DOHH2 (cell line): ENCODE measurements at regions not wholly inside any gene's neighbourhood (a gene's known extent, or its start where the extent isn't known, plus 50 kb on each side); places are given as distances from the start of the nearest gene placed in this dataset.

ENCODE experiments used
- H3F3A ChIP-seq: fragments of 200-600 bp; sonication (generic), shearing (Covaris generic); 2 replicates; pipeline ENCODE4 v1.6.0; 2016; ENCODE audit warnings: antibody characterized with exemption, mild to moderate bottlenecking; ENCODE audit not compliant: control insufficient read depth, insufficient read depth
- H3K27ac ChIP-seq: fragments of 200-600 bp; sonication (generic); 2 replicates; pipeline ENCODE4 v1.5.1; 2014; ENCODE audit warnings: low read depth, mild to moderate bottlenecking, low read length, moderate library complexity
- H3K27me3 ChIP-seq: fragments of 200-600 bp; sonication (generic); 2 replicates; pipeline ENCODE4 v1.6.1; 2014; ENCODE audit warnings: mild to moderate bottlenecking, low read length, mixed read lengths; ENCODE audit not compliant: control insufficient read depth
- H3K36me3 ChIP-seq: fragments of 200-600 bp; sonication (generic); 2 replicates; pipeline ENCODE4 v1.6.1; 2014; ENCODE audit warnings: mild to moderate bottlenecking, low read length, moderate library complexity, mixed read lengths; ENCODE audit not compliant: control insufficient read depth
- H3K4me1 ChIP-seq: fragments of 200-600 bp; sonication (generic); 2 replicates; pipeline ENCODE4 v1.6.1; 2014; ENCODE audit warnings: mild to moderate bottlenecking, low read length, mixed read lengths; ENCODE audit not compliant: control insufficient read depth
- H3K4me2 ChIP-seq: fragments of 200-600 bp; sonication (generic); 2 replicates; pipeline ENCODE4 v1.6.0; 2014; ENCODE audit warnings: mild to moderate bottlenecking, low read length, moderate library complexity
- H3K4me3 ChIP-seq: fragments of 200-600 bp; sonication (generic); 2 replicates; pipeline ENCODE4 v1.5.1; 2014; ENCODE audit warnings: mild to moderate bottlenecking, low read length, mixed read lengths
- H3K79me2 ChIP-seq: fragments of 200-600 bp; sonication (generic); 2 replicates; pipeline ENCODE4 v1.6.1; 2014; ENCODE audit warnings: mild to moderate bottlenecking, low read length, mixed read lengths; ENCODE audit not compliant: control insufficient read depth
- H3K9me2 ChIP-seq: fragments of 200-600 bp; sonication (generic); replicated peaks from 2 replicates; pipeline ENCODE4 v1.6.1; 2014; ENCODE audit warnings: mild to moderate bottlenecking, low read length, mixed read lengths; ENCODE audit not compliant: control insufficient read depth
- H3K9me3 ChIP-seq: fragments of 200-600 bp; sonication (generic); 2 replicates; pipeline ENCODE4 v1.6.1; 2014; ENCODE audit warnings: antibody characterized with exemption, low read length, mixed read lengths; ENCODE audit not compliant: control insufficient read depth, insufficient read depth
- H4K20me1 ChIP-seq: fragments of 200-600 bp; sonication (generic); 2 replicates; pipeline ENCODE4 v1.6.0; 2014; ENCODE audit warnings: low read depth, mild to moderate bottlenecking, antibody characterized with exemption, low read length, moderate library complexity; ENCODE audit not compliant: control insufficient read depth, insufficient read depth
- EZH2phosphoT487 ChIP-seq: fragments of 200-600 bp; sonication (generic); IDR thresholded peaks from 2 replicates; pipeline ENCODE4 v1.6.1; 2017; ENCODE audit warnings: borderline replicate concordance, mild to moderate bottlenecking, antibody characterized with exemption, low read length, moderate library complexity, mixed read lengths
- TF ChIP-seq, protein P1 (sequence below): fragments of 200-600 bp; sonication (generic); IDR thresholded peaks from one replicate; pipeline ENCODE4 v1.5.1; 2014; ENCODE audit warnings: antibody characterized with exemption, mild to moderate bottlenecking, low read depth, low read length; ENCODE audit not compliant: poor library complexity, severe bottlenecking

DNA sequence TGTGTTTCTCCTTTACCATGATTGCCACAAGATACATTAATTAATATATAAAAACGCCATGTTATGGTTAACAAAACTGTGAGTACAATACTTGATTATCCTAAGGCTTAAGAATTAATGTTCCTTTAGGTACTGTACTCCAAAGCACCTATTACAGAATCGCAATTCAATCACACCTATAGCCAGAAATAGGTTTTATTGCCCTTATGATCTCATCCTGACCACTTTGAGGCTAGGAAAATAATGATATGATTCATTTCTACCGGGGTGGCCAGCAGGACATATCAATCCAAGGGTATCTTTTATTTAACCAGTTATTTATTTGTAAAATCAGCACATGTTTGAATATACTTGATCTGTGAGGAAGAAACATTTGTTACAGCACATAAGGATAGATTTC lies 396.6 kb upstream of the GJE1 start:
- Histone ChIP-seq H3F3A (no peaks in the 10 kb centered on the region), H4K20me1 (no peaks in the 10 kb centered on the region), H3K9me2 (no peaks in the 10 kb centered on the region), H3K27me3 (no peaks in the 10 kb centered on the region), H3K79me2 (no peaks in the 10 kb centered on the region), H3K4me2 (no peak overlapping the region), H3K9me3 (no peaks in the 10 kb centered on the region), H3K36me3 (no peaks in the 10 kb centered on the region), H3K4me1 (no peaks in the 10 kb centered on the region), H3K27ac (no peak overlapping the region), H3K4me3 (no peak overlapping the region)
- TF ChIP-seq EZH2phosphoT487: no peak
- TF ChIP-seq, protein P1, sequence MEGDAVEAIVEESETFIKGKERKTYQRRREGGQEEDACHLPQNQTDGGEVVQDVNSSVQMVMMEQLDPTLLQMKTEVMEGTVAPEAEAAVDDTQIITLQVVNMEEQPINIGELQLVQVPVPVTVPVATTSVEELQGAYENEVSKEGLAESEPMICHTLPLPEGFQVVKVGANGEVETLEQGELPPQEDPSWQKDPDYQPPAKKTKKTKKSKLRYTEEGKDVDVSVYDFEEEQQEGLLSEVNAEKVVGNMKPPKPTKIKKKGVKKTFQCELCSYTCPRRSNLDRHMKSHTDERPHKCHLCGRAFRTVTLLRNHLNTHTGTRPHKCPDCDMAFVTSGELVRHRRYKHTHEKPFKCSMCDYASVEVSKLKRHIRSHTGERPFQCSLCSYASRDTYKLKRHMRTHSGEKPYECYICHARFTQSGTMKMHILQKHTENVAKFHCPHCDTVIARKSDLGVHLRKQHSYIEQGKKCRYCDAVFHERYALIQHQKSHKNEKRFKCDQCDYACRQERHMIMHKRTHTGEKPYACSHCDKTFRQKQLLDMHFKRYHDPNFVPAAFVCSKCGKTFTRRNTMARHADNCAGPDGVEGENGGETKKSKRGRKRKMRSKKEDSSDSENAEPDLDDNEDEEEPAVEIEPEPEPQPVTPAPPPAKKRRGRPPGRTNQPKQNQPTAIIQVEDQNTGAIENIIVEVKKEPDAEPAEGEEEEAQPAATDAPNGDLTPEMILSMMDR: no peak

DNA sequence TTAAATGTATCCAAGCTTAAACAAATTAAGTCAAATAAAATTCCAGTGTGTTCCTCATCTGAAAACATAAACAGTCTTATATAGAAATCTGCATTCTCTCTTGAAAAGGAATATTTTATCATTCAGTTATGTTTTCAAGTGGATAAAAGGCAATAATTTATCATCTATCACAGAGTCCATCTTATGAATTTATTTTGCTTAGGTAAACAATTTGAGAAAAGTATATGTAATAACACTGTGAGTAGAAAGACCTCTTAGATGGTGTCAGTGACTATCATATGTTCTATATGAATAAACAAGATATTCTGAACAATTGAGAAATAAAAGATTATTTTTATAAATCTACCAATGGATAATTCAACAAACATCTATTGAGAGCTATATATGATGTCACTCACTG lies 397.6 kb upstream of the GJE1 start:
- Histone ChIP-seq H3K9me3 (no peaks in the 10 kb centered on the region), H3K36me3 (no peaks in the 10 kb centered on the region), H4K20me1 (no peaks in the 10 kb centered on the region), H3K27ac (no peak overlapping the region), H3K79me2 (no peaks in the 10 kb centered on the region), H3K4me2 (no peak overlapping the region), H3K27me3 (no peaks in the 10 kb centered on the region), H3K4me1 (no peaks in the 10 kb centered on the region), H3K9me2 (no peaks in the 10 kb centered on the region), H3F3A (no peaks in the 10 kb centered on the region), H3K4me3 (no peak overlapping the region)
- no peak for TF ChIP-seq EZH2phosphoT487
- TF ChIP-seq, protein P1: no peak

DNA sequence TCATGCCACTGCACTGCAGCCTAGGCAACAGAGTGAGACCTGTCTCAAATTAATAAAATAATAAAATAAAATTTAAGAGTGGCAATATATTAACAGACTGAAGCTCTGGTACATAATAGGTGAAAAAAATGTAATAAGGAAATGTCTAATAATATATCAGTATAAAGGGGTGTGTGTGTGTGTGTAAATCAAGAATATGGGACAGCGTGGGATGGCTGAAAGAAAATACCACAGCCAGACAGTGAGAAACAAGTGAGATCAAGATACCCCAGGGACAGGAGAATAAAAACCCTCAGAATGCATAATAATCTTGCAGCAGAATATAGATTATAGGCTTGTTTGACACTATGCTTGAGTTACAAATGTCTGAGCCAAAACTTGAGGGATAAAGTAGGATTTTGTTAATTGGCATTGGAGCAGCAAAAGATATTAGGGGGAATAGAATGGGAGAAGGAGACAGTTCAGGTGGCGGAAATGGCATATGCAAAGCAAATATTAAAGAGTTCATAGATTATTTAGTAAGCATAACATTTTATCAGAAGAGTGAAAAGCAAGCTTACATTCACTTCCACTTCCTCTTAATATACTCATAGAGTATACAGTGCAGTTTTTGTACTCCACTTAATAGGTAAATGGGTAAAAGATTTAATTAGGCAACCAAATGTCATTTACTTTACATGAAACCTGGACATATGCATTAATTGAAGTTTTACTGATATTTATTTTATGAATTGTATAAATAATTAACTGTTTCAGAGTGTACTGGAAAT lies 398.5 kb upstream of the GJE1 start:
- TF ChIP-seq, protein P1: no peak
- TF ChIP-seq EZH2phosphoT487: no peak
- Histone ChIP-seq H4K20me1 (no peaks in the 10 kb centered on the region), H3K4me2 (no peak overlapping the region), H3K36me3 (no peaks in the 10 kb centered on the region), H3K4me1 (no peaks in the 10 kb centered on the region), H3K79me2 (no peaks in the 10 kb centered on the region), H3K4me3 (no peak overlapping the region), H3K27ac (no peak overlapping the region), H3K9me3 (no peaks in the 10 kb centered on the region), H3K9me2 (no peaks in the 10 kb centered on the region), H3K27me3 (no peaks in the 10 kb centered on the region), H3F3A (no peaks in the 10 kb centered on the region)
